H1 (cell line): ENCODE measurements at regions not wholly inside any gene's neighbourhood (a gene's known extent, or its start where the extent isn't known, plus 50 kb on each side); places are given as distances from the start of the nearest gene placed in this dataset.

Source experiments
- CTCF ChIA-PET: fragments of 300-600 bp; sonication (Branson Sonifier 250); formaldehyde crosslinking; loops from one replicate; lab custom pipeline; 2021; ENCODE audit not compliant: partially characterized antibody; lab: Charles Lee
- POLR2A ChIA-PET: fragments of 300-600 bp; sonication (Branson Sonifier 250); formaldehyde crosslinking; loops from one replicate; lab custom pipeline; 2021; ENCODE audit warnings: inconsistent platforms; ENCODE audit not compliant: partially characterized antibody; lab: Charles Lee
- DNase-seq, 2 experiments: peaks; one replicate each; pipeline versions ENCODE4 v3.0.0 to v3.0.0-alpha.2; 2010 to 2022; ENCODE audit warnings: low spot score in 2 of 2, low read depth in 1 of 2, mixed read lengths in 1 of 2
- FAIRE-seq: peaks from 2 replicates; lab custom pipeline; 2011; peaks lifted over from hg19 to GRCh38; lab: Jason Lieb, UNC
- H2AFZ ChIP-seq: 2 replicates; pipeline ENCODE4 v1.8.1; 2012; ENCODE audit warnings: low read length, inconsistent platforms
- H2AK5ac ChIP-seq: 2 replicates; pipeline ENCODE4 v1.6.1; 2013; ENCODE audit warnings: low read depth, low read length
- H2BK120ac ChIP-seq: replicated peaks from 2 replicates; pipeline ENCODE3; 2013; ENCODE audit warnings: low read depth, low read length, inconsistent platforms
- H2BK12ac ChIP-seq: 2 replicates; pipeline ENCODE4 v1.6.1; 2013; ENCODE audit warnings: low read depth, low read length
- H2BK15ac ChIP-seq: 2 replicates; pipeline ENCODE4 v1.6.1; 2013; ENCODE audit warnings: low read length
- H2BK20ac ChIP-seq: 2 replicates; pipeline ENCODE4 v1.6.1; 2013; ENCODE audit warnings: low read length
- H2BK5ac ChIP-seq: 2 replicates; pipeline ENCODE4 v1.6.1; 2013; ENCODE audit warnings: low read depth, low read length
- H3K14ac ChIP-seq: 2 replicates; pipeline ENCODE4 v1.6.1; 2013; ENCODE audit warnings: inconsistent platforms; ENCODE audit not compliant: insufficient read length
- H3K18ac ChIP-seq: 2 replicates; pipeline ENCODE4 v1.6.1; 2013; ENCODE audit warnings: low read length; ENCODE audit errors: extremely low read depth
- H3K23ac ChIP-seq: 2 replicates; pipeline ENCODE4 v1.6.1; 2013; ENCODE audit warnings: inconsistent platforms; ENCODE audit not compliant: insufficient read length
- H3K23me2 ChIP-seq: 2 replicates; pipeline ENCODE4 v1.6.1; 2013; ENCODE audit warnings: low read depth, low read length
- H3K27ac ChIP-seq: 2 replicates; pipeline ENCODE4 v1.6.1; 2011; ENCODE audit warnings: low read depth, low read length, inconsistent platforms
- H3K27me3 ChIP-seq, 4 experiments: replicated peaks in 1 of 4; 1 replicate in 1 of 4; 2 replicates in 3 of 4; pipeline versions ENCODE4 v1.6.1 to v1.8.1; 2011 to 2013; ENCODE audit warnings: low read length in 3 of 4, mild to moderate bottlenecking in 3 of 4, inconsistent platforms in 2 of 4, mixed read lengths in 2 of 4, moderate library complexity in 1 of 4; ENCODE audit not compliant: control insufficient read depth in 3 of 4, insufficient read depth in 3 of 4; ENCODE audit errors: extremely low read depth in 1 of 4
- H3K36me3 ChIP-seq, 4 experiments: 2 replicates each; pipeline versions ENCODE4 v1.6.1 to v1.8.1; 2011 to 2013; ENCODE audit warnings: mild to moderate bottlenecking in 4 of 4, low read length in 3 of 4, moderate library complexity in 2 of 4, control low read depth in 1 of 4, inconsistent platforms in 1 of 4; ENCODE audit not compliant: insufficient read depth in 4 of 4, control insufficient read depth in 2 of 4
- H3K4ac ChIP-seq: replicated peaks from 2 replicates; pipeline ENCODE3; 2013; ENCODE audit warnings: low read length, low read depth, mixed read lengths, inconsistent platforms; ENCODE audit not compliant: insufficient read length
- H3K4me1 ChIP-seq, 4 experiments: replicated peaks in 1 of 4; 1 replicate in 1 of 4; 2 replicates in 3 of 4; pipeline versions ENCODE4 v1.6.1 to v1.8.1; 2011 to 2013; ENCODE audit warnings: low read length in 3 of 4, inconsistent platforms in 2 of 4, mixed read lengths in 1 of 4; ENCODE audit not compliant: insufficient read depth in 4 of 4, control insufficient read depth in 3 of 4
- H3K4me2 ChIP-seq, 2 experiments: 2 replicates each; pipeline versions ENCODE4 v1.6.1 to v1.8.1; 2011 to 2013; ENCODE audit warnings: low read depth in 2 of 2, low read length in 2 of 2, control low read depth in 1 of 2, inconsistent platforms in 1 of 2, mild to moderate bottlenecking in 1 of 2; ENCODE audit not compliant: insufficient read depth in 1 of 2
- H3K4me3 ChIP-seq, 4 experiments: fragments of 200-600, 300-600 bp in 1 of 4; sonication (generic), shearing (Covaris generic), sonication (Bioruptor Twin) in 1 of 4; 2 replicates each; pipeline versions ENCODE4 v1.5.1 to v1.8.1; 2011 to 2016; ENCODE audit warnings: low read length in 4 of 4, low read depth in 3 of 4, control low read depth in 2 of 4, inconsistent platforms in 2 of 4, mild to moderate bottlenecking in 2 of 4, mixed read lengths in 1 of 4, moderate library complexity in 1 of 4; ENCODE audit not compliant: insufficient read depth in 2 of 4; ENCODE audit errors: extremely low read depth in 1 of 4
- H3K56ac ChIP-seq: replicated peaks from 2 replicates; pipeline ENCODE3; 2013; ENCODE audit warnings: low read depth, mild to moderate bottlenecking, mixed read lengths, low read length, inconsistent platforms; ENCODE audit not compliant: insufficient read length
- H3K79me1 ChIP-seq: 2 replicates; pipeline ENCODE4 v1.6.1; 2013; ENCODE audit warnings: low read depth, low read length, control low read depth
- H3K79me2 ChIP-seq, 2 experiments: 2 replicates each; pipeline versions ENCODE4 v1.6.1 to v1.8.1; 2012 to 2013; ENCODE audit warnings: low read length in 2 of 2, mild to moderate bottlenecking in 2 of 2, inconsistent platforms in 1 of 2; ENCODE audit not compliant: insufficient read depth in 2 of 2, control insufficient read depth in 1 of 2
- H3K9ac ChIP-seq, 4 experiments: replicated peaks in 1 of 4; 1 replicate in 1 of 4; 2 replicates in 3 of 4; pipeline versions ENCODE4 v1.6.1 to v1.8.1; 2011 to 2013; ENCODE audit warnings: low read depth in 3 of 4, low read length in 3 of 4, control low read depth in 2 of 4, mild to moderate bottlenecking in 2 of 4, moderate library complexity in 2 of 4, inconsistent platforms in 1 of 4; ENCODE audit errors: extremely low read depth in 1 of 4
- H3K9me3 ChIP-seq, 2 experiments: 2 replicates each; pipeline versions ENCODE4 v1.6.1 to v1.8.1; 2012 to 2013; ENCODE audit warnings: mild to moderate bottlenecking in 2 of 2, moderate library complexity in 2 of 2, control low read depth in 1 of 2, inconsistent platforms in 1 of 2, low read depth in 1 of 2, low read length in 1 of 2, mixed read lengths in 1 of 2; ENCODE audit not compliant: insufficient read depth in 2 of 2
- H4K20me1 ChIP-seq, 2 experiments: replicated peaks in 1 of 2; 2 replicates each; pipeline versions ENCODE3 to v1.8.1; 2011 to 2013; ENCODE audit warnings: inconsistent platforms in 2 of 2, low read length in 2 of 2, mild to moderate bottlenecking in 1 of 2; ENCODE audit not compliant: insufficient read depth in 2 of 2, control insufficient read depth in 1 of 2
- H4K5ac ChIP-seq: 2 replicates; pipeline ENCODE4 v1.6.1; 2013; ENCODE audit warnings: low read length, low read depth, mixed read lengths, inconsistent platforms; ENCODE audit not compliant: insufficient read length
- H4K8ac ChIP-seq: 2 replicates; pipeline ENCODE4 v1.8.0; 2013; ENCODE audit warnings: mild to moderate bottlenecking, moderate library complexity, low read length, inconsistent platforms; ENCODE audit not compliant: insufficient read depth; ENCODE audit errors: extremely low read depth
- H4K91ac ChIP-seq: replicated peaks from 2 replicates; pipeline ENCODE3; 2013; ENCODE audit warnings: low read length, mixed read lengths, inconsistent platforms; ENCODE audit not compliant: insufficient read length
- BACH1 ChIP-seq: IDR thresholded peaks from 2 replicates; pipeline ENCODE4 v1.6.1; 2012; ENCODE audit warnings: low read length, improper control_type of control experiment
- HDAC6 ChIP-seq: IDR thresholded peaks from one replicate; pipeline ENCODE4 v1.7.1; 2012; ENCODE audit warnings: low read depth, mild to moderate bottlenecking, inconsistent platforms, low read length, moderate library complexity
- NANOG ChIP-seq: IDR thresholded peaks from 2 replicates; pipeline ENCODE4 v1.6.1; 2011; ENCODE audit warnings: low read length, low read depth, mild to moderate bottlenecking, inconsistent platforms; ENCODE audit not compliant: insufficient read depth, poor library complexity, severe bottlenecking
- PHF8 ChIP-seq: fragments of 200-600 bp; sonication (generic); conservative IDR thresholded peaks from 2 replicates; pipeline ENCODE4 v1.7.1; 2012; ENCODE audit warnings: low read depth, mild to moderate bottlenecking, inconsistent platforms, low read length, moderate library complexity
- RFX5 ChIP-seq: IDR thresholded peaks from 2 replicates; pipeline ENCODE4 v1.6.1; 2011; ENCODE audit warnings: low read depth, low read length, improper control_type of control experiment, borderline replicate concordance
- SIN3A ChIP-seq, 2 experiments: IDR thresholded peaks in 1 of 2; conservative IDR thresholded peaks in 1 of 2; 2 replicates each; pipeline ENCODE4 v1.6.1; 2011 to 2012; ENCODE audit warnings: low read length in 2 of 2, improper control_type of control experiment in 1 of 2, low read depth in 1 of 2, mild to moderate bottlenecking in 1 of 2
- SUZ12 ChIP-seq: fragments of 200-600 bp; sonication (generic); IDR thresholded peaks from 2 replicates; pipeline ENCODE4 v1.6.1; 2012; ENCODE audit warnings: mild to moderate bottlenecking, inconsistent platforms, low read length, moderate library complexity, mixed read lengths
- YY1 ChIP-seq: IDR thresholded peaks from 2 replicates; pipeline ENCODE4 v1.6.1; 2011; ENCODE audit warnings: low read depth, mild to moderate bottlenecking, low read length
- WGBS, 2 experiments: shearing (Covaris generic) in 1 of 2; methylation state at CpG; one replicate each; pipeline versions ENCODE4 v1.1.6 to v1.1.7; 2013 to 2015; ENCODE audit warnings: low lambda C conversion rate in 2 of 2, mixed read lengths in 2 of 2, inconsistent platforms in 1 of 2, low coverage in 1 of 2, missing lambda C conversion rate in 1 of 2; ENCODE audit not compliant: insufficient replicate concordance in 2 of 2, insufficient coverage in 1 of 2, insufficient read length in 1 of 2; ENCODE audit errors: extremely low coverage in 1 of 2, missing lambda C conversion rate in 1 of 2; 5-methylcytosine and 5-hydroxymethylcytosine counted together
- TF ChIP-seq, protein P1 (sequence below): IDR thresholded peaks from 2 replicates; pipeline ENCODE4 v1.6.1; 2011; ENCODE audit warnings: low read length, improper control_type of control experiment

DNA sequence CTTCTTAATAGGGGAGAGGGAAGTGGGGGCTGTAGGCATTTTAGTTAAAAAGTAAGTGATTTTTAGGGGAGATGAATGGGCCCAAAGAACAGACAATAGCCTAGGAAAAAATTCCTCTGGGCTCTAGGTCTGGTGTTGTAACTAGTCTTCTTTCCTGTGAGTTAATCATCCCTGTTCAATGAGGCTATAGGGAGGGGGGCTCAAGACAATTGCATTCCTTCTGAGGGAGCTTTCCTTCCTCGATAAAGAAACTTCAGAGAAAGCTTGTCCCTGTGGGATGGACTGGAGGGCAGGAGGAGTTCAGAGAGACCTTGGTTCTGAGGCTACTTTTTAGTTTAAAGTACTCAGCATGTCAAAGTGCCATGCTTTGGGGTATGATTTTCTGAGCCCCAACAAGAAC is 127.2 kb downstream of the BBS10 start:
- no peak overlapping the region for H3K9ac ChIP-seq
- H4K8ac ChIP-seq, result no peak overlapping the region
- ChIA-PET CTCF (interaction anchor here (0.7 to 1.2 kb wide), 2 partner anchors 127 to 186 kb away, joined by 3 to 6 read pairs; partner anchors contain the start of gene BBS10), POLR2A (interaction anchor here (0.7 kb wide), 1 partner anchor 145 kb away, joined by 3 read pairs; no protein-coding TSS in a partner anchor)
- no peaks in the 10 kb centered on the region for H3K79me2 ChIP-seq
- H2BK15ac ChIP-seq, result no peak overlapping the region
- no peak overlapping the region for H2BK12ac ChIP-seq
- H3K9me3 ChIP-seq, result no peaks in the 10 kb centered on the region
- DNase-seq, result no peak
- no peak overlapping the region for H3K4me3 ChIP-seq
- H2AK5ac ChIP-seq, result no peak overlapping the region
- TF ChIP-seq SUZ12, result no peak
- TF ChIP-seq SIN3A (conservative IDR thresholded peaks at IDR 0.05 in 1 of 2, IDR thresholded peaks at IDR 0.05 in 1 of 2; ENCODE audit: low read depth in 1 of 2, low read length in 2 of 2), result no peak
- TF ChIP-seq HDAC6, result no peak
- TF ChIP-seq NANOG, result no peak
- TF ChIP-seq YY1, result no peak
- TF ChIP-seq, protein P1, sequence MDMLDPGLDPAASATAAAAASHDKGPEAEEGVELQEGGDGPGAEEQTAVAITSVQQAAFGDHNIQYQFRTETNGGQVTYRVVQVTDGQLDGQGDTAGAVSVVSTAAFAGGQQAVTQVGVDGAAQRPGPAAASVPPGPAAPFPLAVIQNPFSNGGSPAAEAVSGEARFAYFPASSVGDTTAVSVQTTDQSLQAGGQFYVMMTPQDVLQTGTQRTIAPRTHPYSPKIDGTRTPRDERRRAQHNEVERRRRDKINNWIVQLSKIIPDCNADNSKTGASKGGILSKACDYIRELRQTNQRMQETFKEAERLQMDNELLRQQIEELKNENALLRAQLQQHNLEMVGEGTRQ, result no peak
- no peak for TF ChIP-seq BACH1
- TF ChIP-seq RFX5, result no peak
- TF ChIP-seq PHF8, result no peak
- no peak overlapping the region for H2BK120ac ChIP-seq
- H3K27me3 ChIP-seq, result no peaks in the 10 kb centered on the region
- H3K4ac ChIP-seq, result no peak overlapping the region
- no peak overlapping the region for H3K23ac ChIP-seq
- H3K27ac ChIP-seq, result no peak overlapping the region
- H2AFZ ChIP-seq, result no peak overlapping the region
- H3K79me1 ChIP-seq, result no peaks in the 10 kb centered on the region
- no peak for FAIRE-seq
- WGBS, 2 experiments, result 53% methylated on average over 1 of the region's 1 CpG; no CpG with 5 or more reads in 1 of the 2 experiments
- H3K23me2 ChIP-seq, result no peaks in the 10 kb centered on the region
- no peak overlapping the region for H3K14ac ChIP-seq
- H3K4me2 ChIP-seq, result no peak overlapping the region
- no peak overlapping the region for H4K91ac ChIP-seq
- no peak overlapping the region for H4K5ac ChIP-seq
- H2BK5ac ChIP-seq, result no peak overlapping the region
- H3K56ac ChIP-seq, result no peak overlapping the region
- H3K18ac ChIP-seq, result no peak overlapping the region
- no peaks in the 10 kb centered on the region for H3K4me1 ChIP-seq
- H4K20me1 ChIP-seq, result no peaks in the 10 kb centered on the region
- no peaks in the 10 kb centered on the region for H3K36me3 ChIP-seq
- H2BK20ac ChIP-seq, result no peak overlapping the region
